Liver (tissue), 8 donors: ENCODE measurements at regions not wholly inside any gene's neighbourhood (a gene's known extent, or its start where the extent isn't known, plus 50 kb on each side); places are given as distances from the start of the nearest gene placed in this dataset.

ENCODE experiments used
- DNase-seq: peaks from one replicate; pipeline ENCODE4 v3.0.0-alpha.2; 2017; ENCODE audit warnings: low spot score
- H3K27ac ChIP-seq, 2 donors: one replicate each; pipeline ENCODE4 v1.7.0; 2013; ENCODE audit warnings: inconsistent platforms in 2 of 2, low read length in 2 of 2, control low read depth in 1 of 2, low read depth in 1 of 2, mild to moderate bottlenecking in 1 of 2
- H3K27me3 ChIP-seq, 4 donors: one replicate each; pipeline versions ENCODE4 v1.6.1 to v1.7.0; 2013; ENCODE audit warnings: low read length in 3 of 4, inconsistent platforms in 1 of 4, mild to moderate bottlenecking in 1 of 4, moderate library complexity in 1 of 4; ENCODE audit not compliant: control insufficient read depth in 4 of 4, insufficient read depth in 4 of 4
- H3K36me3 ChIP-seq, 4 donors: one replicate each; pipeline versions ENCODE4 v1.6.1 to v1.7.0; 2013; ENCODE audit warnings: low read length in 3 of 4, mild to moderate bottlenecking in 3 of 4, low read depth in 1 of 4, moderate library complexity in 1 of 4; ENCODE audit not compliant: control insufficient read depth in 4 of 4, insufficient read depth in 3 of 4
- H3K4me1 ChIP-seq, 4 donors: one replicate each; pipeline versions ENCODE4 v1.6.1 to v1.7.0; 2013; ENCODE audit warnings: low read length in 3 of 4, mild to moderate bottlenecking in 3 of 4, moderate library complexity in 1 of 4; ENCODE audit not compliant: control insufficient read depth in 4 of 4, insufficient read depth in 4 of 4
- H3K4me3 ChIP-seq, 3 donors: one replicate each; pipeline versions ENCODE4 v1.6.1 to v1.7.0; 2013; ENCODE audit warnings: low read length in 3 of 3, control low read depth in 1 of 3, low read depth in 1 of 3, mild to moderate bottlenecking in 1 of 3
- H3K9ac ChIP-seq, 2 donors: one replicate each; pipeline ENCODE4 v1.7.0; 2013; ENCODE audit warnings: low read length in 2 of 2, mild to moderate bottlenecking in 2 of 2, moderate library complexity in 2 of 2, control low read depth in 1 of 2, low read depth in 1 of 2
- H3K9me3 ChIP-seq, 4 donors: one replicate each; pipeline versions ENCODE4 v1.6.1 to v1.7.0; 2013; ENCODE audit warnings: low read length in 3 of 4; ENCODE audit not compliant: control insufficient read depth in 4 of 4
- ATF3 ChIP-seq: IDR thresholded peaks from 2 replicates; pipeline ENCODE4 v1.6.1; 2016; ENCODE audit warnings: antibody characterized with exemption
- CTCF ChIP-seq: fragments of 150-350 bp; IDR thresholded peaks from 2 replicates; pipeline ENCODE4 v1.5.1; 2017; ENCODE audit warnings: improper control_type of control experiment, low read depth, low read length; ENCODE audit not compliant: missing input control
- EGR1 ChIP-seq, 2 donors: IDR thresholded peaks; 2 replicates each; pipeline ENCODE4 v1.6.1; 2016 to 2018; ENCODE audit warnings: antibody characterized with exemption in 2 of 2, low read depth in 2 of 2
- FOXA1 ChIP-seq: IDR thresholded peaks from 2 replicates; pipeline ENCODE4 v1.6.1; 2016; ENCODE audit warnings: antibody characterized with exemption
- FOXA2 ChIP-seq: IDR thresholded peaks from 2 replicates; pipeline ENCODE4 v1.6.1; 2016; ENCODE audit warnings: antibody characterized with exemption
- GABPA ChIP-seq, 2 donors: IDR thresholded peaks in 1 of 2; conservative IDR thresholded peaks in 1 of 2; 2 replicates each; pipeline ENCODE4 v1.6.1; 2016; ENCODE audit warnings: antibody characterized with exemption in 2 of 2, mild to moderate bottlenecking in 1 of 2, moderate library complexity in 1 of 2
- HNF4A ChIP-seq, 2 donors: conservative IDR thresholded peaks; 2 replicates each; pipeline ENCODE4 v1.6.1; 2016; ENCODE audit warnings: antibody characterized with exemption in 2 of 2, mild to moderate bottlenecking in 2 of 2
- HNF4G ChIP-seq: IDR thresholded peaks from 2 replicates; pipeline ENCODE4 v1.6.1; 2016; ENCODE audit warnings: antibody characterized with exemption
- JUND ChIP-seq, 2 donors: IDR thresholded peaks; 2 replicates each; pipeline ENCODE4 v1.6.1; 2016; ENCODE audit warnings: antibody characterized with exemption in 2 of 2
- MAX ChIP-seq: IDR thresholded peaks from 2 replicates; pipeline ENCODE4 v1.6.1; 2016; ENCODE audit warnings: antibody characterized with exemption
- NR2F2 ChIP-seq: IDR thresholded peaks from 2 replicates; pipeline ENCODE4 v1.6.1; 2016; ENCODE audit warnings: antibody characterized with exemption
- RXRA ChIP-seq, 2 donors: IDR thresholded peaks; 2 replicates each; pipeline ENCODE4 v1.6.1; 2017 to 2018; ENCODE audit warnings: antibody characterized with exemption in 2 of 2, mild to moderate bottlenecking in 1 of 2
- SP1 ChIP-seq: IDR thresholded peaks from 2 replicates; pipeline ENCODE4 v1.6.1; 2018; ENCODE audit warnings: antibody characterized with exemption, mild to moderate bottlenecking
- TAF1 ChIP-seq: conservative IDR thresholded peaks from 2 replicates; pipeline ENCODE4 v1.6.1; 2016; ENCODE audit warnings: antibody characterized with exemption, mild to moderate bottlenecking
- ZBTB33 ChIP-seq: IDR thresholded peaks from 2 replicates; pipeline ENCODE4 v1.6.1; 2016; ENCODE audit warnings: antibody characterized with exemption
- WGBS: extraction: QIAGEN DNeasy Blood & Tissue Kit; methylation state at CpG from one replicate; pipeline ENCODE4 v1.1.7; 2013; 5-methylcytosine and 5-hydroxymethylcytosine counted together
- donor health status: healthy.
- donor health status: healthy.
- donor health status: healthy.
- donor health status: healthy.
- donor health status: healthy.

GRCh38 chr2:104685591-104685990 lies 168.3 kb upstream of the POU3F3 start:
- TF ChIP-seq ATF3 = no peak
- TF ChIP-seq NR2F2 = no peak
- no peak for TF ChIP-seq GABPA (IDR thresholded peaks at IDR 0.05 in 1 of 2, conservative IDR thresholded peaks at IDR 0.05 in 1 of 2)
- no peak for TF ChIP-seq MAX
- no peak for TF ChIP-seq FOXA2
- no peak for TF ChIP-seq TAF1
- TF ChIP-seq CTCF = no peak
- no peak for TF ChIP-seq HNF4A (conservative IDR thresholded peaks at IDR 0.05)
- H3K4me1 ChIP-seq = no peaks in the 10 kb centered on the region
- DNase-seq = no peak
- peaks cover 0 to 4% (median 0%) of the 10 kb centered on the region in 4 donors for H3K27me3 ChIP-seq
- no peak overlapping the region for H3K9ac ChIP-seq
- 62% methylated on average over 4 of the region's 4 CpGs for WGBS
- no peaks in the 10 kb centered on the region for H3K36me3 ChIP-seq
- no peaks in the 10 kb centered on the region for H3K9me3 ChIP-seq
- H3K27ac ChIP-seq = no peak overlapping the region
- H3K4me3 ChIP-seq = no peak overlapping the region

- H3K27ac ChIP-seq = no peak overlapping the region
- no peak for DNase-seq
- WGBS = 86% methylated on average over 9 of the region's 9 CpGs
- no peak overlapping the region for H3K9ac ChIP-seq
- H3K4me3 ChIP-seq = no peak overlapping the region
- H3K9me3 ChIP-seq = no peaks in the 10 kb centered on the region
- no peaks in the 10 kb centered on the region for H3K4me1 ChIP-seq
- no peaks in the 10 kb centered on the region for H3K36me3 ChIP-seq
- no peak for TF ChIP-seq FOXA2
- TF ChIP-seq HNF4G = no peak
- no peak for TF ChIP-seq SP1
- TF ChIP-seq NR2F2 = no peak
- TF ChIP-seq ATF3 = no peak
- TF ChIP-seq CTCF = no peak
- TF ChIP-seq HNF4A (conservative IDR thresholded peaks at IDR 0.05) = no peak
- TF ChIP-seq EGR1 (IDR thresholded peaks at IDR 0.05; ENCODE audit: low read depth in 2 of 2) = no peak
- TF ChIP-seq JUND (IDR thresholded peaks at IDR 0.05) = no peak
- no peak for TF ChIP-seq RXRA (IDR thresholded peaks at IDR 0.05)
- TF ChIP-seq TAF1 = no peak
- no peak for TF ChIP-seq MAX
- TF ChIP-seq FOXA1 = no peak
- TF ChIP-seq ZBTB33 = no peak
- peaks cover 0 to 4% (median 0%) of the 10 kb centered on the region in 4 donors for H3K27me3 ChIP-seq
These were observed 166.8 kb upstream of the POU3F3 start for GRCh38 chr2:104687147-104687546.
